HG03558 (cell line): ENCODE measurements at regions not wholly inside any gene's neighbourhood (a gene's known extent, or its start where the extent isn't known, plus 50 kb on each side); places are given as distances from the start of the nearest gene placed in this dataset.

Experiments
- ATAC-seq: cut with Tn5 transposase; IDR thresholded peaks from one replicate; pipeline ENCODE4 v1.9.1; 2021; ENCODE audit warnings: moderate number of reproducible peaks; ENCODE audit not compliant: unreplicated experiment; ENCODE audit errors: extremely low read depth

- ATAC-seq: no peak
Measured at GRCh38 chr10:14468023-14468441, 137.3 kb upstream of the FRMD4A start.

- ATAC-seq: no peak
Measured at GRCh38 chr10:14466257-14466656, 135.5 kb upstream of the FRMD4A start.

- no peak for ATAC-seq
Measured at GRCh38 chr10:14460447-14460846, 129.7 kb upstream of the FRMD4A start.

GRCh38 chr10:14459665-14460064 lies 128.9 kb upstream of the FRMD4A start:
- no peak for ATAC-seq

- ATAC-seq: no peak
Measured at GRCh38 chr10:14456870-14457266, 126.1 kb upstream of the FRMD4A start.

- no peak for ATAC-seq
Measured at GRCh38 chr10:14456218-14456869, 125.6 kb upstream of the FRMD4A start.

GRCh38 chr10:14454629-14455028 lies 123.9 kb upstream of the FRMD4A start:
- no peak for ATAC-seq

GRCh38 chr10:14454206-14454605 lies 123.5 kb upstream of the FRMD4A start:
- ATAC-seq: no peak

- no peak for ATAC-seq
Measured at GRCh38 chr10:14453593-14453992, 122.9 kb upstream of the FRMD4A start.

- no peak for ATAC-seq
Measured at GRCh38 chr10:14451341-14451740, 120.6 kb upstream of the FRMD4A start.

GRCh38 chr10:14450041-14450491 lies 119.3 kb upstream of the FRMD4A start:
- no peak for ATAC-seq

- no peak for ATAC-seq
Measured at GRCh38 chr10:14449293-14449815, 118.6 kb upstream of the FRMD4A start.

GRCh38 chr10:14448197-14448990 lies 117.7 kb upstream of the FRMD4A start:
- no peak for ATAC-seq

- no peak for ATAC-seq
Measured at GRCh38 chr10:14447094-14447839, 116.5 kb upstream of the FRMD4A start.

- no peak for ATAC-seq
Measured at GRCh38 chr10:14439451-14440259, 108.9 kb upstream of the FRMD4A start.

- no peak for ATAC-seq
Measured at GRCh38 chr10:14438576-14438975, 107.9 kb upstream of the FRMD4A start.

- no peak for ATAC-seq
Measured at GRCh38 chr10:14438057-14438456, 107.3 kb upstream of the FRMD4A start.

- no peak for ATAC-seq
Measured at GRCh38 chr10:14435976-14436632, 105.4 kb upstream of the FRMD4A start.

GRCh38 chr10:14433147-14433546 lies 102.4 kb upstream of the FRMD4A start:
- ATAC-seq: no peak
